ENCODE measurements at regions not wholly inside any gene's neighbourhood (a gene's known extent, or its start where the extent isn't known, plus 50 kb on each side); places are given as distances from the start of the nearest gene placed in this dataset.

DNA sequence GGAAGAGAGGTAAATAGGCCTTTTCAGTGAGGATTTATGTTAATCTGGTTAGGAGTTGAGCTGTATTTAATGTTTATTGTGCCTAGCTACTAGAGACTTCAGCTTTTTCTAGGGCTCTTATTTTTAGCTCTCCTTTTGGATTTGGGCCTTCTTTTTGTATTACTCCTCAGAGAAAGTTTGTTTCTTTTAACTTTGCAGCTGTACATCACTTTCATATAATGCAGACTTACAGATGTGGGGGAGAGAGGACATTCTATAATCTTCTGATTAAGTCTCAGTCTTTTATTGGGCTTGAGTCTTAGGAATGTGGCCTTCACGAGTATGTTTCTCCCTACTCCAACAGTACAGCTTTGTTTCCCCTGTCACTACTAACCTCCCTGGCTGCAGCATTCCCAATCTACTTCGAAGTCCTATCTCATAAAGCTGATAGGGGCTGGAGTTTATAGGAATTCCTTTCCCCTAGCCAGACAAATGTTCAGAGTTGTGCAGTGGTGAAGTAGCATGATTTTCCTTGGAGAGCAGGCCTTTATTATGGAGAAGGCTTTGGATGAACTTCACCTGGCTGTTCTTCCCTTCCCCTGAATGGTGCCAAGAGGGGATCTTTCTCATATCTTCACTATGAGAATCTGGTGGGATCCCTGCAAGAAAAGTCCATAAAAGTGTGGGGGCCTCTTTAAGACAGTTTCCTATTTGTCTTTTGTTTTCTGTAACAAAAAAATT lies 82.2 kb upstream of the CBLB start:
- TF ChIP-seq, protein P1, sequence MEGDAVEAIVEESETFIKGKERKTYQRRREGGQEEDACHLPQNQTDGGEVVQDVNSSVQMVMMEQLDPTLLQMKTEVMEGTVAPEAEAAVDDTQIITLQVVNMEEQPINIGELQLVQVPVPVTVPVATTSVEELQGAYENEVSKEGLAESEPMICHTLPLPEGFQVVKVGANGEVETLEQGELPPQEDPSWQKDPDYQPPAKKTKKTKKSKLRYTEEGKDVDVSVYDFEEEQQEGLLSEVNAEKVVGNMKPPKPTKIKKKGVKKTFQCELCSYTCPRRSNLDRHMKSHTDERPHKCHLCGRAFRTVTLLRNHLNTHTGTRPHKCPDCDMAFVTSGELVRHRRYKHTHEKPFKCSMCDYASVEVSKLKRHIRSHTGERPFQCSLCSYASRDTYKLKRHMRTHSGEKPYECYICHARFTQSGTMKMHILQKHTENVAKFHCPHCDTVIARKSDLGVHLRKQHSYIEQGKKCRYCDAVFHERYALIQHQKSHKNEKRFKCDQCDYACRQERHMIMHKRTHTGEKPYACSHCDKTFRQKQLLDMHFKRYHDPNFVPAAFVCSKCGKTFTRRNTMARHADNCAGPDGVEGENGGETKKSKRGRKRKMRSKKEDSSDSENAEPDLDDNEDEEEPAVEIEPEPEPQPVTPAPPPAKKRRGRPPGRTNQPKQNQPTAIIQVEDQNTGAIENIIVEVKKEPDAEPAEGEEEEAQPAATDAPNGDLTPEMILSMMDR (IDR thresholded peaks at IDR 0.05; ENCODE audit: insufficient read depth, low read length): no peak
- TF ChIP-seq, protein P2, sequence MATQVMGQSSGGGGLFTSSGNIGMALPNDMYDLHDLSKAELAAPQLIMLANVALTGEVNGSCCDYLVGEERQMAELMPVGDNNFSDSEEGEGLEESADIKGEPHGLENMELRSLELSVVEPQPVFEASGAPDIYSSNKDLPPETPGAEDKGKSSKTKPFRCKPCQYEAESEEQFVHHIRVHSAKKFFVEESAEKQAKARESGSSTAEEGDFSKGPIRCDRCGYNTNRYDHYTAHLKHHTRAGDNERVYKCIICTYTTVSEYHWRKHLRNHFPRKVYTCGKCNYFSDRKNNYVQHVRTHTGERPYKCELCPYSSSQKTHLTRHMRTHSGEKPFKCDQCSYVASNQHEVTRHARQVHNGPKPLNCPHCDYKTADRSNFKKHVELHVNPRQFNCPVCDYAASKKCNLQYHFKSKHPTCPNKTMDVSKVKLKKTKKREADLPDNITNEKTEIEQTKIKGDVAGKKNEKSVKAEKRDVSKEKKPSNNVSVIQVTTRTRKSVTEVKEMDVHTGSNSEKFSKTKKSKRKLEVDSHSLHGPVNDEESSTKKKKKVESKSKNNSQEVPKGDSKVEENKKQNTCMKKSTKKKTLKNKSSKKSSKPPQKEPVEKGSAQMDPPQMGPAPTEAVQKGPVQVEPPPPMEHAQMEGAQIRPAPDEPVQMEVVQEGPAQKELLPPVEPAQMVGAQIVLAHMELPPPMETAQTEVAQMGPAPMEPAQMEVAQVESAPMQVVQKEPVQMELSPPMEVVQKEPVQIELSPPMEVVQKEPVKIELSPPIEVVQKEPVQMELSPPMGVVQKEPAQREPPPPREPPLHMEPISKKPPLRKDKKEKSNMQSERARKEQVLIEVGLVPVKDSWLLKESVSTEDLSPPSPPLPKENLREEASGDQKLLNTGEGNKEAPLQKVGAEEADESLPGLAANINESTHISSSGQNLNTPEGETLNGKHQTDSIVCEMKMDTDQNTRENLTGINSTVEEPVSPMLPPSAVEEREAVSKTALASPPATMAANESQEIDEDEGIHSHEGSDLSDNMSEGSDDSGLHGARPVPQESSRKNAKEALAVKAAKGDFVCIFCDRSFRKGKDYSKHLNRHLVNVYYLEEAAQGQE (IDR thresholded peaks at IDR 0.05; ENCODE audit: insufficient replicate concordance, low read depth): no peak
- TF ChIP-seq GABPA (IDR thresholded peaks at IDR 0.05; ENCODE audit: low read depth): no peak

Data from HL-60 (cell line).